Kidney (tissue), 13 donors: ENCODE measurements at regions not wholly inside any gene's neighbourhood (a gene's known extent, or its start where the extent isn't known, plus 50 kb on each side); places are given as distances from the start of the nearest gene placed in this dataset.

Source experiments
- DNase-seq, 5 donors: peaks; one replicate each; pipeline ENCODE4 v3.0.0-alpha.2; 2013 to 2020
- FAIRE-seq: peaks from 2 replicates; lab custom pipeline; 2012; peaks lifted over from hg19 to GRCh38; lab: Jason Lieb, UNC
- H3K27ac ChIP-seq, 2 donors: one replicate each; pipeline ENCODE4 v1.7.0; 2013; ENCODE audit warnings: low read depth in 2 of 2, low read length in 2 of 2, inconsistent platforms in 1 of 2
- H3K27me3 ChIP-seq: one replicate; pipeline ENCODE4 v1.7.1; 2013; ENCODE audit warnings: low read length, inconsistent platforms; ENCODE audit not compliant: control insufficient read depth, insufficient read depth
- H3K36me3 ChIP-seq, 3 donors: one replicate each; pipeline versions ENCODE4 v1.7.0 to v1.7.1; 2013; ENCODE audit warnings: low read length in 3 of 3, control low read depth in 1 of 3, inconsistent platforms in 1 of 3; ENCODE audit not compliant: insufficient read depth in 3 of 3, control insufficient read depth in 2 of 3
- H3K4me1 ChIP-seq, 3 donors: one replicate each; pipeline versions ENCODE4 v1.7.0 to v1.7.1; 2013; ENCODE audit warnings: low read length in 3 of 3, inconsistent platforms in 1 of 3, low read depth in 1 of 3; ENCODE audit not compliant: control insufficient read depth in 2 of 3, insufficient read depth in 2 of 3
- H3K4me3 ChIP-seq, 3 donors: one replicate each; pipeline versions ENCODE4 v1.7.0 to v1.8.1; 2013; ENCODE audit warnings: low read length in 3 of 3, control low read depth in 1 of 3, inconsistent platforms in 1 of 3
- H3K9ac ChIP-seq, 3 donors: one replicate each; pipeline versions ENCODE4 v1.7.0 to v1.7.1; 2013; ENCODE audit warnings: low read length in 3 of 3, control low read depth in 1 of 3, inconsistent platforms in 1 of 3
- H3K9me3 ChIP-seq, 3 donors: one replicate each; pipeline versions ENCODE4 v1.7.0 to v1.7.1; 2013; ENCODE audit warnings: low read length in 3 of 3, control low read depth in 1 of 3, inconsistent platforms in 1 of 3; ENCODE audit not compliant: control insufficient read depth in 2 of 3, insufficient read depth in 1 of 3
- CTCF ChIP-seq: IDR thresholded peaks from 3 replicates; pipeline ENCODE4 v1.5.1; 2012; ENCODE audit warnings: mild to moderate bottlenecking, moderate library complexity, borderline replicate concordance; ENCODE audit not compliant: insufficient read depth; ENCODE audit errors: extremely low read depth
- intact Hi-C: fragments of 100-400 bp; cut with DNase I; formaldehyde crosslinking; loops from one replicate; pipeline ENCODE4 v1.11.1; 2022
- donor health status: control.
- donor health status: control.
- donor health status: control.
- donor health status: control.
- donor health status: control.
- donor health status: DM: yes; HTN: yes; CAD: no.
- donor health status: Normal renal cell carcinoma (clear cell type).

GRCh38 chr7:142356166-142356565 is 98.3 kb upstream of the PRSS58 start:
- Histone ChIP-seq H3K4me1 (no peaks in the 10 kb centered on the region), H3K4me3 (no peak overlapping the region), H3K36me3 (no peaks in the 10 kb centered on the region), H3K9me3 (no peaks in the 10 kb centered on the region), H3K27me3 (no peaks in the 10 kb centered on the region), H3K9ac (no peak overlapping the region), H3K27ac (no peak overlapping the region)
- intact Hi-C loops, result no loop called here
- no peak for DNase-seq
- no peak for FAIRE-seq
- TF ChIP-seq CTCF, result no peak

DNA sequence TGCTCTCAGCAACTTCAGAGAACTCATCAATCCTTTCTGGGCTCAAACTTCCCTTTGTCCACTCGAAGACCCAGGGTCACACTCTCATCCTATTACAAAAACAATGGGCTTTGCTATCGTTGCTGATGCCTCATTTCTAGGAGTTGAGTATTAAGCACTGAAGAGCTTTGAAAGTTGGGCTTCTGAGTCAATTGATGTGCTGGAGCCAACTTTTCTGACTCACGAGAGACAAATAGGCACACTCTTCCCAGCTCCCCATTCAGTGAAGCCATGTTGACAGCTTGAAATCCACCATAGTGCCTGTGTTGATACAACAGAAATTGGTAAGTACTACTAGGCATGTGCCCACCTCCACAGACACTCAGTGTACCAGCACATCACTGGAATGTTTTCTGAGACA is 97.5 kb upstream of the PRSS58 start:
- Histone ChIP-seq H3K36me3 (no peaks in the 10 kb centered on the region), H3K9me3 (no peaks in the 10 kb centered on the region), H3K27ac (no peak overlapping the region), H3K4me1 (no peaks in the 10 kb centered on the region), H3K4me3 (no peak overlapping the region), H3K27me3 (no peaks in the 10 kb centered on the region), H3K9ac (no peak overlapping the region)
- no peak for FAIRE-seq
- TF ChIP-seq CTCF, result no peak
- no peak for DNase-seq
- intact Hi-C loops, result no loop called here

GRCh38 chr7:142353147-142354060 is 95.5 kb upstream of the PRSS58 start:
- intact Hi-C loops, result no loop called here

More at GRCh38 chr7:142353147-142354060, 95.5 kb upstream of the PRSS58 start:
- H3K27me3 ChIP-seq, result no peaks in the 10 kb centered on the region
- H3K9ac ChIP-seq, result no peak overlapping the region
- DNase-seq, result no peak
- no peak overlapping the region for H3K27ac ChIP-seq
- FAIRE-seq, result no peak
- H3K4me1 ChIP-seq, result no peaks in the 10 kb centered on the region
- TF ChIP-seq CTCF, result no peak
- H3K4me3 ChIP-seq, result no peak overlapping the region
- no peaks in the 10 kb centered on the region for H3K36me3 ChIP-seq
- H3K9me3 ChIP-seq, result no peaks in the 10 kb centered on the region
